Common myeloid progenitor, CD34-positive (primary cell): ENCODE measurements at regions not wholly inside any gene's neighbourhood (a gene's known extent, or its start where the extent isn't known, plus 50 kb on each side); places are given as distances from the start of the nearest gene placed in this dataset.

ENCODE experiments used
- CTCF ChIA-PET: fragments of 350-600 bp; sonication (Branson Sonifier 250); formaldehyde crosslinking; loops from one replicate; lab custom pipeline; 2021; ENCODE audit warnings: antibody characterized with exemption; lab: Charles Lee
- POLR2A ChIA-PET: fragments of 350-600 bp; sonication (Branson Sonifier 250); formaldehyde crosslinking; loops from one replicate; lab custom pipeline; 2021; ENCODE audit warnings: antibody characterized with exemption; lab: Charles Lee
- DNase-seq, 3 donors: peaks; one replicate each; pipeline versions ENCODE4 v3.0.0 to v3.0.0-alpha.2; 2013
- H3K27ac ChIP-seq, 2 experiments: 1 replicate in 1 of 2; 2 replicates in 1 of 2; pipeline ENCODE4 v1.7.0; 2013; ENCODE audit warnings: inconsistent platforms in 2 of 2, low read length in 2 of 2, mild to moderate bottlenecking in 2 of 2, low read depth in 1 of 2, moderate library complexity in 1 of 2; ENCODE audit not compliant: severe bottlenecking in 2 of 2, insufficient read depth in 1 of 2, poor library complexity in 1 of 2
- H3K27me3 ChIP-seq, 5 experiments: replicated peaks in 2 of 5; 1 replicate in 3 of 5; 2 replicates in 2 of 5; pipeline versions ENCODE4 v1.6.1 to v1.7.0; 2013; ENCODE audit warnings: low read length in 4 of 5, mild to moderate bottlenecking in 2 of 5, moderate library complexity in 2 of 5, inconsistent platforms in 1 of 5; ENCODE audit not compliant: insufficient read depth in 5 of 5, control insufficient read depth in 4 of 5
- H3K36me3 ChIP-seq, 4 experiments: 1 replicate in 2 of 4; 2 replicates in 2 of 4; pipeline versions ENCODE4 v1.6.1 to v1.7.0; 2013; ENCODE audit warnings: low read length in 3 of 4, control low read depth in 1 of 4, mild to moderate bottlenecking in 1 of 4; ENCODE audit not compliant: control insufficient read depth in 4 of 4, insufficient read depth in 4 of 4
- H3K4me1 ChIP-seq, 4 experiments: 1 replicate in 3 of 4; 2 replicates in 1 of 4; pipeline versions ENCODE4 v1.6.1 to v1.7.1; 2013; ENCODE audit warnings: low read length in 3 of 4, mild to moderate bottlenecking in 3 of 4, control low read depth in 1 of 4, inconsistent platforms in 1 of 4, moderate library complexity in 1 of 4; ENCODE audit not compliant: control insufficient read depth in 4 of 4, insufficient read depth in 4 of 4; ENCODE audit errors: control extremely low read depth in 1 of 4
- H3K4me3 ChIP-seq, 7 experiments: 1 replicate in 4 of 7; 2 replicates in 3 of 7; pipeline versions ENCODE4 v1.5.1 to v1.7.0; 2013; ENCODE audit warnings: mild to moderate bottlenecking in 7 of 7, low read length in 6 of 7, moderate library complexity in 6 of 7, inconsistent platforms in 2 of 7, low read depth in 2 of 7, control low read depth in 1 of 7; ENCODE audit not compliant: insufficient read depth in 4 of 7, control insufficient read depth in 1 of 7; ENCODE audit errors: extremely low read depth in 1 of 7
- H3K9me3 ChIP-seq, 5 experiments: 1 replicate in 4 of 5; 2 replicates in 1 of 5; pipeline versions ENCODE4 v1.6.1 to v1.7.1; 2013; ENCODE audit warnings: low read length in 4 of 5, mild to moderate bottlenecking in 2 of 5, inconsistent platforms in 1 of 5, low read depth in 1 of 5, moderate library complexity in 1 of 5; ENCODE audit not compliant: control insufficient read depth in 4 of 5, insufficient read depth in 2 of 5; ENCODE audit errors: control extremely low read depth in 1 of 5
- WGBS: methylation state at CpG from one replicate; pipeline ENCODE4 v1.1.5; 2013; ENCODE audit not compliant: insufficient coverage; 5-methylcytosine and 5-hydroxymethylcytosine counted together

DNA sequence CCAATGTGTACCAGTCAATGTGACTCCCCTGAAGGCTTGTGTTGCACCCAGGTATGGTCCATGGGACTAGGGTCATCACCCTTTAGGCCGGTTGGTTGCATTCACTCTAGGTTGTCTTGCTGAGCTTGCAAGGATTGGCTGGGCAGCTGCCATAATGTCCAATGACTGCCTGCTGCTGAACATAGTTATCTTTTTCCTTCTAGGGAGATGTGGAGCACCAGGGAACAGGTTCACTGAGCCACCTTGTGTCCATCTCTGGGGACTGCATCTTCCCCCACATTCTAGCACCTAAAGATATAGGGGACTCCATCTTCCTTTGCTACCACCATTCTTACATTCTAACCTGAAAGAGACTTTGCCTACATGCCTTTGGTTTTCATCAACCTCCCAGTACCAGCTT is 580.4 kb upstream of the TBL1XR1 start:
- ChIA-PET POLR2A (no interaction called here), CTCF (interaction anchor here (0.7 to 1.5 kb wide), 6 partner anchors 10 to 727 kb away, joined by 3 to 5 read pairs (median 4); no protein-coding TSS in a partner anchor)
- Histone ChIP-seq H3K9me3 (no peaks in the 10 kb centered on the region), H3K27me3 (no peaks in the 10 kb centered on the region), H3K36me3 (no peaks in the 10 kb centered on the region), H3K4me3 (no peak overlapping the region), H3K4me1 (peaks cover 0 to 28% (median 17%) of the 10 kb centered on the region in 4 experiments), H3K27ac (no peak overlapping the region)
- DNase-seq, result peak; percentile 32 to 58 (median 44)
- WGBS, result 100% methylated on average over 1 of the region's 1 CpG

DNA sequence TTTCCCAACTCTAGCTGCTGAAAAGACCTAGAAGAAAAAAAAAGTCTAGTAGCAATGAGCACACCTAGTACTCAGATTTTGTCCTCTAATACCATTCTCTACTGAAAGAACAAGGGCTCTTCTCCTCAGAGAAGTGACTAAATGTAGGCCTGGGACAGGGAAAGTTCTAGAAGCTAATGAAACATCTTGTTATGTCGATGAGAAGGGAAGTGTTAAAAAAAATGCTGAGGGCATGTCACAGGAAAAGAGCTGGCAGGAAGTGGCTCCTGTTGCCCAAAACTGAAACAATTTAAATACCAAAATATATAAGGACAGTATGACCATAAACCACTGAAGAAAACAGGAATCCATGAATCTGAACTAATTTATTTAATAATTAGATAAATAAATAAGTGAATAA is 581.4 kb upstream of the TBL1XR1 start:
- Histone ChIP-seq H3K27ac (no peak overlapping the region), H3K9me3 (no peaks in the 10 kb centered on the region), H3K27me3 (no peaks in the 10 kb centered on the region), H3K4me3 (peak overlapping the region in 1 of 7 experiments; percentile 45), H3K36me3 (no peaks in the 10 kb centered on the region), H3K4me1 (peaks cover 0 to 28% (median 17%) of the 10 kb centered on the region in 4 experiments)
- DNase-seq, result peak; percentile 17 to 50 (median 49)
- WGBS, result 20% methylated on average over 1 of the region's 1 CpG
- ChIA-PET CTCF (interaction anchor here (1.1 to 1.4 kb wide), 4 partner anchors 32 to 728 kb away, joined by 3 to 5 read pairs (median 4); no protein-coding TSS in a partner anchor), POLR2A (no interaction called here)

DNA sequence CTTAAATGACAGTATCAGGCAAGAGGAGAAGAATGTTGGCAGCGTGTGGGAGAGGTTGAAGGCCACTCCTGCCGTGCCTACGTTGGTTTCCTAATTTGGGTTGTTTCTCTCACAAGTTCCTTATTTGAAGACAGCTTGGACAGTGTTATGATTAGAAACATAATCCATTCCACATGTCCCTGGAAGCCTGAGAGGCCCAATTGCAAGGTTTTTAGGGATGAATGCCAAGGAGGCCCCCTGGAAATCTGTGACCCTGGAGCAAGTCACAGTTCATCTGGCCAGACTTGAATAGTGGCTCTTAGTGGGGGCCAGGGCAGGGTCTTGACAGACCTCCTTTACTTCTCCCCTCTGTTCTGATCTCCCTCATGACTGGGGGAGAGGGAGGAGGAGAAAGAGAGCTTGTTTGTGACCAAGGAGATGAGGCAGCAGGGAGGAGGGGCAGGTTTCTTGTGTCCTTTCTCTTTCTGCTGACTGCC is 584.4 kb upstream of the TBL1XR1 start:
- POLR2A ChIA-PET, result no interaction called here
- WGBS, result 13% methylated on average over 3 of the region's 3 CpGs

DNA sequence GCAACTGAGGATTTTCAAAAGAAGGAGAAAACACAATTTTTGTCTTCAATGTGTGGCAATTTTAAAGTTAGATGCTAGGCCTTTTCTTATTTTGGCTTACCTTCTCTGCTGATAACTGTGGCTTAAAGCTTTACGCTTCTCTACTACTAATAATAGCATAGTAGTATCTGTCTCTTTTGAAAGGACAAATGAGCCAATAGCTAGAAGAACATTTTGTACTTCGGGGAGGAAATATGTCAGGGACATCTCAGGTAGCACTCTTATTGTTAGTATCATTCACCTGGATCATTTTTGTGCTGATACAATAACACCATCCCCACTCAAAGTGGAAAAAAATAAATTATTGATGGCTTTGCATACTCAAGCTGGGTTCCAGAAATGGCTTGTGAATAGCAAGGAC is 586.1 kb upstream of the TBL1XR1 start:
- DNase-seq, result no peak
- WGBS, result 100% methylated on average over 1 of the region's 2 CpGs
- Histone ChIP-seq H3K36me3 (no peaks in the 10 kb centered on the region), H3K4me3 (no peak overlapping the region), H3K9me3 (no peaks in the 10 kb centered on the region), H3K4me1 (peaks cover 0 to 21% (median 15%) of the 10 kb centered on the region in 4 experiments), H3K27me3 (no peaks in the 10 kb centered on the region), H3K27ac (no peak overlapping the region)
- POLR2A ChIA-PET, result no interaction called here
- CTCF ChIA-PET, result interaction anchor here (1.1 kb wide), 1 partner anchor 79 kb away, joined by 3 read pairs; no protein-coding TSS in a partner anchor

More for the DNA sequence above, 584.4 kb upstream of the TBL1XR1 start:
- Histone ChIP-seq H3K36me3 (no peaks in the 10 kb centered on the region), H3K27me3 (no peaks in the 10 kb centered on the region), H3K4me3 (no peak overlapping the region), H3K4me1 (peaks cover 0 to 25% (median 16%) of the 10 kb centered on the region in 4 experiments), H3K9me3 (no peaks in the 10 kb centered on the region), H3K27ac (no peak overlapping the region)
- CTCF ChIA-PET, result interaction anchor here (1.3 to 1.5 kb wide), 3 partner anchors 9 to 21 kb away, joined by 3 to 4 read pairs (median 3); no protein-coding TSS in a partner anchor
- DNase-seq, result peak in 2 of 3 donors; percentile 38 to 39

DNA sequence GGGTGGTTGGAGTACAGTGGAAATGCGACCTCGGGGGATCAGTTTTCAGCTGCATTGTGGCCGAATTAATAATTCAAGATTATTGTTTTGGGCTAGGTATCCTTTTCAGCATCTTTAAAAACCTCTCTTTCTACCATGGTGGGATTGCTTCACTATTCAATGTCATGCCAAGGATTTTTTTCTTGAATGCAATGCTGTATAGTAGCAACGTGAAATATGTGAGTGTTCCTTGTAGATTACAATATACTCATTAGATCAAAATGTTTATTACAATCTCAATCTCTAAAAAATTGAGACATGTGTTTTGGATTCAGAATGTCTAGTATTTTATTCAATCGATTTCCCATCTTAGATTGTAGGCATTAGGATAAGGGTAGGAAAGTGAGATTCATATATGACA is 586.5 kb upstream of the TBL1XR1 start:
- ChIA-PET POLR2A (no interaction called here), CTCF (no interaction called here)

DNA sequence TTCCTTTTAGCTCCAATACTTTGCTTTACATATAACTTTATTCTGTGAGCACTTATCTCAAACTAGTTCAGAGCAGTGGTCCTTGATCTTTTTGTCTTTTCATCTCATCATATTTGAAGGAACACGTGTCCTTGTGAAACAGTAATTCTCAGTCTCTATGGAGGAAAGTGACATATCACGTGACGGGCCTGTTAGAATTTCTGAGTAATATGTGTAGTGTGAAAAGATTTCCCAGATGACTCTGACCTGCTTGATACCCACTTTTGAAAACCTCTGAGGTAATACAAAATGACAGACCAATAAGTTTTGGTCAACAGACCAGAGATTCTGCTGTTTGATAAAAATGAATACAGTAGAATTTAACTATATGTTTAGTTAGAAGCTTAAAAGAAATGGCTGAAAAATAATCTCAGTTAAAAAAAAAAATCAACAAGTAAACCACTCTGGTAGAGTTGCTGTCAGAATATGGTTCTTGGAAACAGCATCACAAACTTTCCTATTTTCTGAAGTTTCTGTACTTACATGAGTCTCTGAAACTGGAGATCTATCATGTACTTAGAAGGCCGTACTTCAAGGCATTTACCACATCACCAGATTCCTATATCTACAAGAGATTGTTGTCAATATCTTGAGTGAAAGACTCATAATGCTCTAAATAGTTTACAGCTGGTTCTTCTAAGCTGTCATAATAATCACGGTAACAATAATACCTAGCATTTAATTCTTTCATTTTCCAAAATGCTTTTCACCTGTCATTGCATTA is 590.2 kb upstream of the TBL1XR1 start:
- CTCF ChIA-PET, result no interaction called here
- no peak for DNase-seq
- no peaks in the 10 kb centered on the region for H3K27me3 ChIP-seq
- WGBS, result 100% methylated on average over 3 of the region's 5 CpGs
- H3K4me1 ChIP-seq, result no peaks in the 10 kb centered on the region
- no peaks in the 10 kb centered on the region for H3K9me3 ChIP-seq
- no peaks in the 10 kb centered on the region for H3K36me3 ChIP-seq
- no peak overlapping the region for H3K27ac ChIP-seq
- H3K4me3 ChIP-seq, result no peak overlapping the region
- POLR2A ChIA-PET, result no interaction called here

More for the DNA sequence above, 586.5 kb upstream of the TBL1XR1 start:
- H3K4me3 ChIP-seq, result no peak overlapping the region
- H3K4me1 ChIP-seq, result peaks cover 0 to 17% (median 12%) of the 10 kb centered on the region in 4 experiments
- WGBS, result 100% methylated on average over 3 of the region's 5 CpGs
- no peaks in the 10 kb centered on the region for H3K27me3 ChIP-seq
- DNase-seq, result no peak
- H3K27ac ChIP-seq, result no peak overlapping the region
- no peaks in the 10 kb centered on the region for H3K36me3 ChIP-seq
- H3K9me3 ChIP-seq, result no peaks in the 10 kb centered on the region

DNA sequence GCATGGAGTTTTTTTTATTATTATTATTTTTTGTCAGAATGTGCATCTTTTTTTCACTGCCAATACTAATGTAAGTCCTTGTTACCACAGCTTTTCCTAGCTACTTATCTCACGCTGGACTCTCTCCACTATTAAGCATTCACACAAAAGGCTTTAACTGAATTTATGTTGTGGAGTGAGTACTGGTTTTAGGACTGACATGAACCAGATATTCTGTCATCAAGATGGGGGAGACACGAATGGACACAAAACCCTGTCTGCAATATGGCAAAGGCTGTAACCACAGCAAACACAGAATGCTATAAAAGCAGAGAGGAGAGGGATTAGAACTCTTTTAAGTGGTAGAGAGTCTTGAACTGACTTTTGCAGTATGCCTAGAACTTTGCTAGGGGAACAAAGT is 592.2 kb upstream of the TBL1XR1 start:
- H3K4me3 ChIP-seq, result no peak overlapping the region
- no peaks in the 10 kb centered on the region for H3K4me1 ChIP-seq
- POLR2A ChIA-PET, result no interaction called here
- CTCF ChIA-PET, result no interaction called here
- H3K36me3 ChIP-seq, result no peaks in the 10 kb centered on the region
- no peak overlapping the region for H3K27ac ChIP-seq
- H3K9me3 ChIP-seq, result no peaks in the 10 kb centered on the region
- H3K27me3 ChIP-seq, result no peaks in the 10 kb centered on the region
- 100% methylated on average over 1 of the region's 2 CpGs for WGBS
- no peak for DNase-seq
